PFSK-1 (cell line): ENCODE measurements at regions not wholly inside any gene's neighbourhood (a gene's known extent, or its start where the extent isn't known, plus 50 kb on each side); places are given as distances from the start of the nearest gene placed in this dataset.

Experiments used
- FOXP2 ChIP-seq: optimal IDR thresholded peaks from 2 replicates; pipeline ENCODE3; 2011; ENCODE audit warnings: borderline replicate concordance, control low read depth, inconsistent platforms; ENCODE audit not compliant: insufficient read depth; ENCODE audit errors: extremely low read length, extremely low read depth
- POLR2AphosphoS5 ChIP-seq: IDR thresholded peaks from 2 replicates; pipeline ENCODE4 v1.6.1; 2012; ENCODE audit warnings: low read depth, mild to moderate bottlenecking, control low read depth, low read length, moderate library complexity
- SIN3A ChIP-seq: IDR thresholded peaks from 2 replicates; pipeline ENCODE4 v1.6.1; 2012; ENCODE audit warnings: mild to moderate bottlenecking, low read length, moderate library complexity, borderline replicate concordance; ENCODE audit not compliant: insufficient read depth
- TAF1 ChIP-seq: IDR thresholded peaks from 2 replicates; pipeline ENCODE4 v1.6.1; 2012; ENCODE audit warnings: low read length, control low read depth, borderline replicate concordance; ENCODE audit not compliant: insufficient read depth
- TF ChIP-seq, protein P1 (sequence below), 2 experiments: IDR thresholded peaks; 2 replicates each; pipeline versions ENCODE4 v1.6.1 to v1.8.0; 2011 to 2012; ENCODE audit warnings: low read depth in 2 of 2, low read length in 2 of 2, control low read depth in 1 of 2, inconsistent platforms in 1 of 2, mild to moderate bottlenecking in 1 of 2, moderate library complexity in 1 of 2; ENCODE audit not compliant: insufficient read depth in 1 of 2

DNA sequence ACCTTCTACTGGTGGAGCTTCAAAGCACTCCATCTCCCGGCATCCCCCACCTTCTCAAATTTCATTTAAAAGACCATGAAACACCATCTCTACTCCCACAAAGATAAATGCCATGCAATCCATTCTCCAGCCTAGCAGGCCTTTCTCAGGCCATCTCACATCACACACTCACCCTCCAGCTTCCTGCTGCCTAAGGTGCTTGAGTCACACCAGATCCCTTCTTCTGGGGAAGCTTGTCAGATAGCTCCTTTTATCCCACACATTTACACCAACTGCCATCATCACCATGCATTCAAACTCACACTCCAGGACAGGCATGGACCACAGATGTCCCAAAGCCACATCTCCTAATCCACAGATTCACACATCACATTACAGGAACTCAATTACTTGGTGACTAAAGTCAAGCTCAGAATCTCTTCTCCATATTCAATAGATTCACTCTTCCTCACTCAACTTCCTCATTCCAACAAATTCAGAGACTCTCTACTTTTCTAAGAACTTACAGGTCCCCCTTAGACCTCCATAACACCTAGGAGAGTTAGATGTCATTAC, 292.5 kb downstream of the TNS1 start:
- no peak for TF ChIP-seq FOXP2
- TF ChIP-seq POLR2AphosphoS5: no peak
- TF ChIP-seq, protein P1, sequence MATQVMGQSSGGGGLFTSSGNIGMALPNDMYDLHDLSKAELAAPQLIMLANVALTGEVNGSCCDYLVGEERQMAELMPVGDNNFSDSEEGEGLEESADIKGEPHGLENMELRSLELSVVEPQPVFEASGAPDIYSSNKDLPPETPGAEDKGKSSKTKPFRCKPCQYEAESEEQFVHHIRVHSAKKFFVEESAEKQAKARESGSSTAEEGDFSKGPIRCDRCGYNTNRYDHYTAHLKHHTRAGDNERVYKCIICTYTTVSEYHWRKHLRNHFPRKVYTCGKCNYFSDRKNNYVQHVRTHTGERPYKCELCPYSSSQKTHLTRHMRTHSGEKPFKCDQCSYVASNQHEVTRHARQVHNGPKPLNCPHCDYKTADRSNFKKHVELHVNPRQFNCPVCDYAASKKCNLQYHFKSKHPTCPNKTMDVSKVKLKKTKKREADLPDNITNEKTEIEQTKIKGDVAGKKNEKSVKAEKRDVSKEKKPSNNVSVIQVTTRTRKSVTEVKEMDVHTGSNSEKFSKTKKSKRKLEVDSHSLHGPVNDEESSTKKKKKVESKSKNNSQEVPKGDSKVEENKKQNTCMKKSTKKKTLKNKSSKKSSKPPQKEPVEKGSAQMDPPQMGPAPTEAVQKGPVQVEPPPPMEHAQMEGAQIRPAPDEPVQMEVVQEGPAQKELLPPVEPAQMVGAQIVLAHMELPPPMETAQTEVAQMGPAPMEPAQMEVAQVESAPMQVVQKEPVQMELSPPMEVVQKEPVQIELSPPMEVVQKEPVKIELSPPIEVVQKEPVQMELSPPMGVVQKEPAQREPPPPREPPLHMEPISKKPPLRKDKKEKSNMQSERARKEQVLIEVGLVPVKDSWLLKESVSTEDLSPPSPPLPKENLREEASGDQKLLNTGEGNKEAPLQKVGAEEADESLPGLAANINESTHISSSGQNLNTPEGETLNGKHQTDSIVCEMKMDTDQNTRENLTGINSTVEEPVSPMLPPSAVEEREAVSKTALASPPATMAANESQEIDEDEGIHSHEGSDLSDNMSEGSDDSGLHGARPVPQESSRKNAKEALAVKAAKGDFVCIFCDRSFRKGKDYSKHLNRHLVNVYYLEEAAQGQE (IDR thresholded peaks at IDR 0.05; ENCODE audit: insufficient read depth in 1 of 2, low read depth in 2 of 2, low read length in 2 of 2): no peak
- TF ChIP-seq TAF1: no peak
- no peak for TF ChIP-seq SIN3A

DNA sequence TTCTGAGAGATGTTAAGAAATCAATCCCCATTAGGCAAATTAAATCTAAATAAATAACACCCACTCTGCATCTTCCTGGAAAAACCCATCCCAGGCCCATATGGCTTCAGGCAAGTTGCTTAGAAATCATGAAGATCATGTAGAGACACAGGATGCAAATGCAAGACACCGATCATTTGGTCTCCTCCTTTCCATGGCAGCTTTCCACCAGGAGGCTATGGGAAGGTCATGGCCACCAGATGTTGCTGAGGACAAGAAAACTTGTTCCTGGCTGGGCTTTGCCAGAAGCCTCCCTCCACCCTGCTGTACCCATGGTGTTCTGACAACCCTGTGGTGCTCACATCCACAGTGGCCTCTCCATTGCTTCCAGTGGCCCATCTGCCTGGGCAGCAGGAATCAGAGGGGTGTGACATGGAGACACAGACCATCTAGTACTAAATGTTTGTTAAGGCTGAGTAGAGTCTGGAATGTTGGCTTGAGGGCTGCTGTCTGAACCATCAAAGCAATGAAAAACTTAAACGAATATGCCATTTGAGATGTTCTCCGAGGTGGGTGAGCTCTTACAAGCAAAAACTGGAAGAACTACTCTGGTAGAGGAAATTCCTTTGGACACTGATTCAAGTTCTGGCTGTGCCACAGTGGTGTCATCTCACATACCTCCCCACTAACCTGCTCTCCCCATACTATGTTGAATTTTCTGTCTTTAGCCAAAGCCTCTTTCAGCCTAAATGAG, 293.2 kb downstream of the TNS1 start:
- TF ChIP-seq, protein P1 (IDR thresholded peaks at IDR 0.05; ENCODE audit: insufficient read depth in 1 of 2, low read depth in 2 of 2, low read length in 2 of 2): no peak

DNA sequence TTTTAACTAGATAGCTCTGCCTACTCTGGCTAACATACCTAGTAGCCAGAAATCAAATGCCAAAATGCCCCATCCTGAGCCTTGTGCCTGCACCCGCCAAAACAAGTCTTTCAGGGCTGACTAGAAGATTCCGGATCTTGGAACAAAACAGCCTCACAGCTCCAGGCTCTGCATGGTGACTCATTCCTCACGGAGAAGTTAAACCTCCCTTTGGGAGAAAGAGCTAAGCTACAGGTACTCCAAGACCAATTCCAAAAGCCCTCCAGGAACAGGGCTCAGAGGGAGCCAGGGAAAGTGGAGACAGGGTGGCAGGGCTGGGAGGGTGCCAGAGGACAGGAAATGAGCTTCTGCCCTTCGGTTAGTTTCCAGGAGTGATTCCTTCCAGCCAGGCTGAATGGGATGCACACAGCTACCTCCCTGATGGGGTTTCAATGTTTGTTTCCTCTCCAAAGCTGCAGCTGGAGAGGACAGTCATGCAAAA, 295.6 kb downstream of the TNS1 start:
- TF ChIP-seq, protein P1 (IDR thresholded peaks at IDR 0.05; ENCODE audit: insufficient read depth in 1 of 2, low read depth in 2 of 2, low read length in 2 of 2): no peak
- no peak for TF ChIP-seq FOXP2
- no peak for TF ChIP-seq POLR2AphosphoS5
- no peak for TF ChIP-seq TAF1

DNA sequence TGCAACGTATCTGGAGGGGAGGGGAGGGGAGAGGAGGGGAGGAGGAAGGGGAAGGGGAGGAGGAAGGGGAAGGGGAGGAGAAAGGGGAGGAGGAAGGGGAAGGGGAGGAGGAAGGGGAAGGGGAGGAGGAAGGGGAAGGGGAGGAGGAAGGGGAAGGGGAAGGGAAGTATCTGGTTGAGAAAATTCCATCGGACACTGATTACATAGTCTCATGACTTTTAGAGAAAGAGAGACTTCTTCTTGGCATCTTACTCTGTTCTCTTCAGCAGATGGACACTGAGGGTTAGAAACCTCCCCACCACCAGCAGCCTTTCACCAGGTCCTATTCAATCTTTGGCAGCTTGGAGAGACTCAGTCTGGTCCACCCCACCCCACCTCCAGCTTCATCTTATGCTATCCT, 296.3 kb downstream of the TNS1 start:
- TF ChIP-seq TAF1 (no peak), FOXP2 (no peak), SIN3A (no peak), POLR2AphosphoS5 (no peak)
- TF ChIP-seq, protein P1 (IDR thresholded peaks at IDR 0.05; ENCODE audit: insufficient read depth in 1 of 2, low read depth in 2 of 2, low read length in 2 of 2): no peak

DNA sequence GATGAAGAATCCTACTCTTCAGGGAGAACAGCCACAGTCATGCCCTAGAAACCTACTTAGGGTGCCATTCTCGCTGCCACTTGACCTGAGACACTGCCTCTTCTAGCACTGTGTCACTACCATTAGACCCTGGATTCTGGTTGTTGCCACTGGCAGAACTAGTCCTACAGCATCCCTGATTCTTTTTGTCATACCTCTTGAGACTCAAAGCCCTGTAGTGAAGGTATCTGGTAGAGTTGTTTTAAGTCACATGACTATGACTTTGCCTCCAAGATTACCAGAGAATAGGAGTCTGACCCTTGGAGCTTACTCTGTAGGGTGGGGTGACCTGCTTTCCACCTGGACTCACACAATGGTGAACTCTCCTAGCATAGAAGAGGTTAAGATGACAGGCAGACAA, 296.7 kb downstream of the TNS1 start:
- TF ChIP-seq SIN3A: no peak
- TF ChIP-seq TAF1: no peak
- TF ChIP-seq POLR2AphosphoS5: no peak
- TF ChIP-seq, protein P1 (IDR thresholded peaks at IDR 0.05; ENCODE audit: insufficient read depth in 1 of 2, low read depth in 2 of 2, low read length in 2 of 2): no peak
- TF ChIP-seq FOXP2: no peak
